ENCODE measurements at regions not wholly inside any gene's neighbourhood (a gene's known extent, or its start where the extent isn't known, plus 50 kb on each side); places are given as distances from the start of the nearest gene placed in this dataset.

- H3K27ac Mint-ChIP-seq = no peak overlapping the region
- WGBS (ENCODE audit: insufficient coverage) = 91% methylated on average over 1 of the region's 1 CpG
- Histone ChIP-seq H3K9me3 (no peaks in the 10 kb centered on the region), H3K27ac (ENCODE audit: low read length) (no peak overlapping the region), H3K4me1 (ENCODE audit: control insufficient read depth in 1 of 2, extremely low read depth in 1 of 2, insufficient read depth in 2 of 2, low read length in 2 of 2) (no peaks in the 10 kb centered on the region), H3K4me3 (ENCODE audit: control insufficient read depth in 1 of 2, extremely low read depth in 1 of 2, low read length in 1 of 2) (no peak overlapping the region), H3K36me3 (ENCODE audit: control insufficient read depth in 2 of 2, extremely low read depth in 1 of 2, insufficient read depth in 1 of 2, low read length in 1 of 2) (no peaks in the 10 kb centered on the region), H3K27me3 (replicated peaks in 1 of 2; ENCODE audit: control insufficient read depth in 2 of 2, extremely low read depth in 1 of 2, insufficient read depth in 2 of 2, low read length in 1 of 2) (no peaks in the 10 kb centered on the region)
- ChIA-PET CTCF (no interaction called here), POLR2A (no interaction called here)
- H3K9me3 Mint-ChIP-seq = peaks cover 15 to 27% (median 24%) of the 10 kb centered on the region in 3 donors
- no peaks in the 10 kb centered on the region for H3K27me3 Mint-ChIP-seq
- no peak for ATAC-seq (replicated peaks in 1 of 4)
- H3K4me3 Mint-ChIP-seq = no peak overlapping the region
- H3K4me1 Mint-ChIP-seq = no peaks in the 10 kb centered on the region
- H3K36me3 Mint-ChIP-seq = no peaks in the 10 kb centered on the region
- no peak for DNase-seq
Observed at GRCh38 chr11:28773606-28774005, 665.4 kb downstream of the METTL15 start.

- DNase-seq (no peak), ATAC-seq (replicated peaks in 1 of 4) (no peak)
- POLR2A ChIA-PET = no interaction called here
- no peaks in the 10 kb centered on the region for H3K4me1 Mint-ChIP-seq
- no peaks in the 10 kb centered on the region for H3K27me3 Mint-ChIP-seq
- peaks cover 18 to 30% (median 26%) of the 10 kb centered on the region in 3 donors for H3K9me3 Mint-ChIP-seq
- Histone ChIP-seq H3K9me3 (peaks cover 3% of the 10 kb centered on the region), H3K4me1 (ENCODE audit: control insufficient read depth in 1 of 2, extremely low read depth in 1 of 2, insufficient read depth in 2 of 2, low read length in 2 of 2) (no peaks in the 10 kb centered on the region), H3K27ac (ENCODE audit: low read length) (no peak overlapping the region), H3K27me3 (replicated peaks in 1 of 2; ENCODE audit: control insufficient read depth in 2 of 2, extremely low read depth in 1 of 2, insufficient read depth in 2 of 2, low read length in 1 of 2) (no peaks in the 10 kb centered on the region), H3K4me3 (ENCODE audit: control insufficient read depth in 1 of 2, extremely low read depth in 1 of 2, low read length in 1 of 2) (no peak overlapping the region), H3K36me3 (ENCODE audit: control insufficient read depth in 2 of 2, extremely low read depth in 1 of 2, insufficient read depth in 1 of 2, low read length in 1 of 2) (no peaks in the 10 kb centered on the region)
- CTCF ChIA-PET = no interaction called here
- H3K4me3 Mint-ChIP-seq = no peak overlapping the region
- no peak overlapping the region for H3K27ac Mint-ChIP-seq
- no CpG with 5 or more reads among the region's 1 CpG for WGBS (ENCODE audit: insufficient coverage)
- no peaks in the 10 kb centered on the region for H3K36me3 Mint-ChIP-seq
Observed at GRCh38 chr11:28770806-28771205, 662.6 kb downstream of the METTL15 start.

DNA sequence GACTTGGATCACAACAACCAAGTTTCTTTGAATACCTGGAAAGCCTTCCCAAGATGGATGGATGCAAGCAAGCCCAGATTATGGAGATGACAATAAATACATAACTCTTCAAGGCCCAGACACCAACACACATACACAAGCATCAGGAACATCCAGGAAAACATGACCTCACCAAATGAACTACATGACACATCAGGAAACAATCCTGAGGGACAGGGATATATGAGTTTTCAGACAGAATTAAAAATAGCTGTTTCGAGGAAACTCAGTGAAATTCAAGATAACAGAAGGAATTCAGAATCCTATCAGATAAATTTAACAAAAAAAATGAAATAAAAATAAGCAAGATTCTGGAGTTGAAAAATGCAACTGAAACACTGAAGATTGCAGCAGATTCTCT lies 659.4 kb downstream of the METTL15 start:
- Mint-ChIP-seq H3K27me3 (no peaks in the 10 kb centered on the region), H3K36me3 (no peaks in the 10 kb centered on the region), H3K27ac (no peak overlapping the region), H3K9me3 (peaks cover 15 to 32% (median 26%) of the 10 kb centered on the region in 3 donors), H3K4me3 (no peak overlapping the region), H3K4me1 (no peaks in the 10 kb centered on the region)
- CTCF ChIA-PET = no interaction called here
- H3K27ac ChIP-seq (ENCODE audit: low read length) = no peak overlapping the region
- no CpG with 5 or more reads among the region's 1 CpG for WGBS (ENCODE audit: insufficient coverage)
- DNase-seq (no peak), ATAC-seq (replicated peaks in 1 of 4) (no peak)
- no peaks in the 10 kb centered on the region for H3K4me1 ChIP-seq (ENCODE audit: control insufficient read depth in 1 of 2, extremely low read depth in 1 of 2, insufficient read depth in 2 of 2, low read length in 2 of 2)
- POLR2A ChIA-PET = no interaction called here
- H3K4me3 ChIP-seq (ENCODE audit: control insufficient read depth in 1 of 2, extremely low read depth in 1 of 2, low read length in 1 of 2) = no peak overlapping the region
- no peaks in the 10 kb centered on the region for H3K36me3 ChIP-seq (ENCODE audit: control insufficient read depth in 2 of 2, extremely low read depth in 1 of 2, insufficient read depth in 1 of 2, low read length in 1 of 2)
- H3K9me3 ChIP-seq = peaks cover 3% of the 10 kb centered on the region
- no peaks in the 10 kb centered on the region for H3K27me3 ChIP-seq (replicated peaks in 1 of 2; ENCODE audit: control insufficient read depth in 2 of 2, extremely low read depth in 1 of 2, insufficient read depth in 2 of 2, low read length in 1 of 2)

DNA sequence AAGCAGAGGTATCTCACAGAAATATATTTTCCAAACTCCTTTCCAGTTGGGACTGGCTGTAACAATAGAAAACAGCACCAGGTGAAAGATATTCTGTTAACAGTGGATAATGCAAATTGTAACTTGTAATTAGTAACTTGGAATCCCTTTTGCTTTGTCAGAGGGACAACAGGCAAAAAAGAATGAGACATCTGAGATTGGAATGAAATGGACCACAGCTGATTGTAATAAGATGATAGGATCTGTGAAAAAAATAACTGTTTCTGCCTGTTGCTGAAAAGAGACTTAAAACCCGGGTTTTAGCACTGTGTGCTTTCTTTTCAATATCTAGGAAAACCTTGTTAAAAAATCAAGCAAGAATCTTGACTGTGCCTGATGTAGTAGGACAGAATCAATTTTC lies 655.7 kb downstream of the METTL15 start:
- no peaks in the 10 kb centered on the region for H3K4me1 ChIP-seq (ENCODE audit: control insufficient read depth in 1 of 2, extremely low read depth in 1 of 2, insufficient read depth in 2 of 2, low read length in 2 of 2)
- Mint-ChIP-seq H3K9me3 (peaks cover 9 to 30% (median 25%) of the 10 kb centered on the region in 3 donors), H3K27ac (no peak overlapping the region), H3K27me3 (no peaks in the 10 kb centered on the region), H3K4me3 (no peak overlapping the region), H3K4me1 (no peaks in the 10 kb centered on the region), H3K36me3 (no peaks in the 10 kb centered on the region)
- ChIA-PET CTCF (no interaction called here), POLR2A (no interaction called here)
- H3K9me3 ChIP-seq = peaks cover 3% of the 10 kb centered on the region
- no peaks in the 10 kb centered on the region for H3K27me3 ChIP-seq (replicated peaks in 1 of 2; ENCODE audit: control insufficient read depth in 2 of 2, extremely low read depth in 1 of 2, insufficient read depth in 2 of 2, low read length in 1 of 2)
- no peak overlapping the region for H3K4me3 ChIP-seq (ENCODE audit: control insufficient read depth in 1 of 2, extremely low read depth in 1 of 2, low read length in 1 of 2)
- no peaks in the 10 kb centered on the region for H3K36me3 ChIP-seq (ENCODE audit: control insufficient read depth in 2 of 2, extremely low read depth in 1 of 2, insufficient read depth in 1 of 2, low read length in 1 of 2)
- ATAC-seq (replicated peaks in 1 of 4) (no peak), DNase-seq (no peak)
- H3K27ac ChIP-seq (ENCODE audit: low read length) = no peak overlapping the region
- no CpG with 5 or more reads among the region's 1 CpG for WGBS (ENCODE audit: insufficient coverage)

DNA sequence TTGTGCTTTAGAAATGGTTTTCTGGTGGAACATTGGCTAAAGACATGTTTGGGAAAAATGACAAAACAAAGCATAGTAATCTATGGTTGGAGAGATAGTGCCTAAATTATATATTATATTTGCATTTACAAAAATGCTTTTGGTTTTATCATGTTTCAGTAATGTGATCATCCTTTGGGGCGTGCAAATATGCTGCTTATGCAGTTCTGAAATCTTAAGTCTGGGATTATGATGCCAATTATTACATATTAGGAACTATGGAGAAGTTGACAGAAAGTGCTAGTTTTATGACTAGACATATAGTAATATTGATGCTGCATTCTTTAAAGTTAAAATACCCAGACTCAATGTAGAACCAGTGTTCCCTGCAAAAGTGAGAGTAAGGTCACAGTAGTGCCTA lies 655.0 kb downstream of the METTL15 start:
- Mint-ChIP-seq H3K4me1 (no peaks in the 10 kb centered on the region), H3K36me3 (no peaks in the 10 kb centered on the region), H3K27me3 (no peaks in the 10 kb centered on the region), H3K4me3 (no peak overlapping the region), H3K9me3 (peaks cover 9 to 23% (median 20%) of the 10 kb centered on the region in 3 donors), H3K27ac (no peak overlapping the region)
- no peak for ATAC-seq (replicated peaks in 1 of 4)
- Histone ChIP-seq H3K4me1 (ENCODE audit: control insufficient read depth in 1 of 2, extremely low read depth in 1 of 2, insufficient read depth in 2 of 2, low read length in 2 of 2) (no peaks in the 10 kb centered on the region), H3K27ac (ENCODE audit: low read length) (no peak overlapping the region), H3K27me3 (replicated peaks in 1 of 2; ENCODE audit: control insufficient read depth in 2 of 2, extremely low read depth in 1 of 2, insufficient read depth in 2 of 2, low read length in 1 of 2) (no peaks in the 10 kb centered on the region), H3K9me3 (peaks cover 3% of the 10 kb centered on the region), H3K4me3 (ENCODE audit: control insufficient read depth in 1 of 2, extremely low read depth in 1 of 2, low read length in 1 of 2) (no peak overlapping the region), H3K36me3 (ENCODE audit: control insufficient read depth in 2 of 2, extremely low read depth in 1 of 2, insufficient read depth in 1 of 2, low read length in 1 of 2) (no peaks in the 10 kb centered on the region)
- ChIA-PET POLR2A (no interaction called here), CTCF (no interaction called here)
- WGBS (ENCODE audit: insufficient coverage) = no CpG with 5 or more reads among the region's 1 CpG
- DNase-seq = no peak

DNA sequence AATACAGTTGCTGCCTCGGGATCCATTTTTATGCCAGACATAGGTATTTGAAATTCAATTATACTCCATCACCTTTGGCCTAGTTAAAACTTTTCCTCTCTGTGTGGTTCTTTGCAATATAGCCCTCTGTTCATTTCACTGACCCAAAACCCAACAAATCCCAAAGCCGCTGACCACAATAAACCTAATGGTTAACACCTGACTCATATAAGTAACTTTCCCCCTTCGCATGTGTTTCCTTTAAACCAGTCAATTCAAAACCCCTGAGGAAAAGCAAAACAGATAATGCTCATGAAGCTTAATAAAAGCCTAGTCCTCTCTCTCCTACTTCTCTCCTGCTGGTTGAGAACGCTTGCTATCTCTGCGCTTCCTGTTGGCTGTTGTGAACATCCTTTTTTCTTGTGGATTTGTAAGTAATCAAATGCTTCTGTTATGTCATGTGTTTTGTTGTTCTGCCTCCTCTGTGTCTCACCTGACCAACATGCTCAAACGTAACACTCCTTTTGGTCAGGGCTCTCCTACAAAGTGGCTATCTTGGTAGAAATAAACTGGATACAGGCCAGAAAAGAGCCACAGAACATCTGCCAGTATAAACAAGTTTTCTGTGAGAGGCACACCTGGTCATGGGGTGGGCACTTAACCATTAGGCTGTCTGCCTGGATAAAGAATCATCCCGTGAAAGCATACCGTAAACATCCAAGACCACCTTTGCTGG lies 652.6 kb downstream of the METTL15 start:
- Histone ChIP-seq H3K36me3 (ENCODE audit: control insufficient read depth in 2 of 2, extremely low read depth in 1 of 2, insufficient read depth in 1 of 2, low read length in 1 of 2) (no peaks in the 10 kb centered on the region), H3K27ac (ENCODE audit: low read length) (no peak overlapping the region), H3K9me3 (no peaks in the 10 kb centered on the region), H3K4me3 (ENCODE audit: control insufficient read depth in 1 of 2, extremely low read depth in 1 of 2, low read length in 1 of 2) (no peak overlapping the region), H3K27me3 (replicated peaks in 1 of 2; ENCODE audit: control insufficient read depth in 2 of 2, extremely low read depth in 1 of 2, insufficient read depth in 2 of 2, low read length in 1 of 2) (no peaks in the 10 kb centered on the region), H3K4me1 (ENCODE audit: control insufficient read depth in 1 of 2, extremely low read depth in 1 of 2, insufficient read depth in 2 of 2, low read length in 2 of 2) (no peaks in the 10 kb centered on the region)
- CTCF ChIA-PET = no interaction called here
- POLR2A ChIA-PET = no interaction called here
- no peak overlapping the region for H3K27ac Mint-ChIP-seq
- ATAC-seq (replicated peaks in 1 of 4) (no peak), DNase-seq (no peak)
- H3K4me1 Mint-ChIP-seq = no peaks in the 10 kb centered on the region
- H3K36me3 Mint-ChIP-seq = no peaks in the 10 kb centered on the region
- H3K4me3 Mint-ChIP-seq = no peak overlapping the region
- no peaks in the 10 kb centered on the region for H3K27me3 Mint-ChIP-seq
- peaks cover 8 to 17% (median 16%) of the 10 kb centered on the region in 3 donors for H3K9me3 Mint-ChIP-seq
- 95% methylated on average over 4 of the region's 8 CpGs for WGBS (ENCODE audit: insufficient coverage)

DNA sequence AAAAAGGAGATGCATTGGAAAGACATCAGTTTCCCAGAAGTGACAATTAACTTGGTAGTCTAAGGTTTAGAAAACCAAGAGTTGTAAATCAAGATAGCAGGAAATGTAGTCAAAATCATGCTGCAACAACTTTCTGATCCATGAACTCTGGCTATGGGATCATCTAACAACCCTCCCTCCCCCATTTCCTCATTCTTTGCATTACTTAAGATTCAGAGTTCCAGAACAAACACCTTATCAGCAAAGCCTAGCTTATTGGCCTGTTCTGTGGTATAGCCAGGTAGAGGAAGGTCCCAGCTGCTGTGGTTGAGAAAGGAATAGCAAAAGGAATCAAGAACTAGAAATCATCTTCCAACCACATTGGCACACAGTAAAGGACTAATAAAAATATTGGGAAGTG lies 651.1 kb downstream of the METTL15 start:
- Histone ChIP-seq H3K27me3 (replicated peaks in 1 of 2; ENCODE audit: control insufficient read depth in 2 of 2, extremely low read depth in 1 of 2, insufficient read depth in 2 of 2, low read length in 1 of 2) (no peaks in the 10 kb centered on the region), H3K9me3 (no peaks in the 10 kb centered on the region), H3K4me1 (ENCODE audit: control insufficient read depth in 1 of 2, extremely low read depth in 1 of 2, insufficient read depth in 2 of 2, low read length in 2 of 2) (no peaks in the 10 kb centered on the region), H3K27ac (ENCODE audit: low read length) (no peak overlapping the region), H3K36me3 (ENCODE audit: control insufficient read depth in 2 of 2, extremely low read depth in 1 of 2, insufficient read depth in 1 of 2, low read length in 1 of 2) (no peaks in the 10 kb centered on the region), H3K4me3 (ENCODE audit: control insufficient read depth in 1 of 2, extremely low read depth in 1 of 2, low read length in 1 of 2) (no peak overlapping the region)
- H3K4me3 Mint-ChIP-seq = no peak overlapping the region
- H3K36me3 Mint-ChIP-seq = no peaks in the 10 kb centered on the region
- DNase-seq (no peak), ATAC-seq (replicated peaks in 1 of 4) (no peak)
- POLR2A ChIA-PET = no interaction called here
- H3K9me3 Mint-ChIP-seq = peaks cover 2 to 9% (median 5%) of the 10 kb centered on the region in 3 donors
- no peak overlapping the region for H3K27ac Mint-ChIP-seq
- no peaks in the 10 kb centered on the region for H3K27me3 Mint-ChIP-seq
- H3K4me1 Mint-ChIP-seq = no peaks in the 10 kb centered on the region
- CTCF ChIA-PET = no interaction called here
